Glomerular endothelial cell (primary cell): ENCODE measurements at regions not wholly inside any gene's neighbourhood (a gene's known extent, or its start where the extent isn't known, plus 50 kb on each side); places are given as distances from the start of the nearest gene placed in this dataset.

ENCODE experiments used
- DNase-seq: peaks from one replicate; pipeline ENCODE4 v3.0.0-alpha.2; 2011; ENCODE audit warnings: low read depth, low spot score; ENCODE audit errors: extremely low read depth

DNA sequence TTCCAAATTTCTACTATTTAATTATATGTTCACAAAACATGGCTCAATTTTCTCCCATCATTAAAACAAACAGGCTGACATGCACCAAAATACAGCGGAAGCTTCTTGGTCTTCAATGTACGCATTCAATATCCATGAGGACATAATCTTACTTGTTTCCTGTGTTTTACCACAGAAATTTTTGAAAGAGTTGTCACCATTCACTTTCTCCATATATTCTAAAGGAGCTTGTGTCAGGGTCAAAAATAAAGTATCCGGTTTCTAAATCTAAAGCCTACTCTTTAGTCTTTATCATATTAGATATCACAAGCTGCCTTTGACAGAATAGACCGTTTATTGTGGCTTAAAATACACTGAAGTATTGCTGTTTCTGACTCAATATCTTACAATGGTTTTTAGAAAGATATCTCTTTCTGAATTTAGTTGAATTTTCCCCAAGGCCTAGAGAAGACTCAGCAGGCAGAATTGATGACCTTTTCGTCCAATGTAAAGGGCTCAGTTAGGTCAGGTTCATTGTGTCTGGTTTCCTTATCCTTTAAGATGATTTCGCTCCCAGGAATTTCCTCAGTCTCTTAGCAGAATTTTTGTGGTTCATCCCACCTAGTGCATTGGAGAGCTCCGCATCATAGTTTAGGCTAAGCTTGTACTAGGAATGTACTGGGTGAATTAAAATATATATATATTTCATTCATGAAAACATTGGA is 717.2 kb downstream of the NCAM2 start:
- no peak for DNase-seq

- DNase-seq = no peak
Observed at GRCh38 chr21:21722731-21723130, 724.5 kb downstream of the NCAM2 start.

GRCh38 chr21:21730512-21730911 is 732.3 kb downstream of the NCAM2 start:
- no peak for DNase-seq

GRCh38 chr21:21731626-21732025 is 733.4 kb downstream of the NCAM2 start:
- no peak for DNase-seq

DNA sequence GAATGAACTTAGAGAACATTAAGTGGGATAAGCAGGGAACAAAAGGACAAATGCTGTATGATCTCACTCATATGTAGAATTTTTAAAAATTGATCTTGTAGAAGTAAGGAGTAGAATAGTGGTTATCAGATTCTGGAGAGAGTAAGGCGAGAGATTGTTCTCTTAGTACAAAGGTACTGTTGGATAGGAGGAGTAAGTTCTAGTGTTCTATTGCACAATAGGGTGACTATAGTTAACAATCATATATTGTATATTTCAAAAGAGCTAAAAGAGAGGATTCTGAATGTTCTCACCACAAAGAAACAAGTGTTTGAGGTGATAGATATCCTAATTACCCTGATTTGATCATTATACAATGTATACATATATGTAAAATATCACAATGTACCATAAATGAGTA is 735.9 kb downstream of the NCAM2 start:
- DNase-seq = no peak

DNA sequence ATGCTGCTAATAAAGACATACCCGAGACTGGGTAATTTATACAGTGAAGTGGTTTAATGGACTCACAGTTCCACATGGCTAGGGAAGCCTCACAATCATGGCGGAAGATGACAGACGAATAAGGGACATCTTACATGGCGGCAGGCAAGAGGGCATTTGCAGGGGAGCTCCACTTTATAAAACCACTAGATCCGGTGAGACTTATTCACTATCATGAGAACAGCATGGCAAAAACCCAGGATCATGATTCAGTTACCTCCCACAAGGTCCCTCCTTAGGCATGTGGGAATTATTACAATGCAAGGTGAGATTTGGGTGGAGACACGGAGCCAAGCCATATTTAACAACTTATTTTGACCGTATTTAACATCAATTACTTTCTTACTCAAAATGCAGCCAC is 739.0 kb downstream of the NCAM2 start:
- DNase-seq = no peak

GRCh38 chr21:21740207-21740606 is 742.0 kb downstream of the NCAM2 start:
- no peak for DNase-seq

- DNase-seq = no peak
Observed at GRCh38 chr21:21750124-21750825, 752.1 kb downstream of the NCAM2 start.

- no peak for DNase-seq
Observed at GRCh38 chr21:21751286-21751685, 753.1 kb downstream of the NCAM2 start.

GRCh38 chr21:21762855-21763254 is 764.6 kb downstream of the NCAM2 start:
- DNase-seq = no peak

GRCh38 chr21:21764281-21764680 is 766.1 kb downstream of the NCAM2 start:
- no peak for DNase-seq

DNA sequence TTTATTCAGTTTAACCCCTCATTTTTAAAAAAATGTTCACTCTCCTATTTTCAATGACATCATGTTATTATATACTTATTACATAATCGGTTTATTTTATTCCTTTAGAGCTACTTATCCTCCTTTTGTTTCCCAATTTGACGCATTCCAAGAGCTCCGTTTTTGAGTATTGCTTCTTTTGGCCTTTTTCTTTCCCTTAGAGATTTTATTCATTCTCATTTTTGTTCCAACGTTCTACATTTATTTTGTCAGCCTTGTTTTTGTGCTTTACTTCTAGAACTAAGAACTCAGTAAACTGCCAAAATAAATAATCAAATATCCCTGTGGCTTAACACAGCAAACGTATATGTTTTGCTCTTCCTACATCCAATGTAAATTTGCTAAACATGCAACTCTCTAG is 769.1 kb downstream of the NCAM2 start:
- DNase-seq = no peak

DNA sequence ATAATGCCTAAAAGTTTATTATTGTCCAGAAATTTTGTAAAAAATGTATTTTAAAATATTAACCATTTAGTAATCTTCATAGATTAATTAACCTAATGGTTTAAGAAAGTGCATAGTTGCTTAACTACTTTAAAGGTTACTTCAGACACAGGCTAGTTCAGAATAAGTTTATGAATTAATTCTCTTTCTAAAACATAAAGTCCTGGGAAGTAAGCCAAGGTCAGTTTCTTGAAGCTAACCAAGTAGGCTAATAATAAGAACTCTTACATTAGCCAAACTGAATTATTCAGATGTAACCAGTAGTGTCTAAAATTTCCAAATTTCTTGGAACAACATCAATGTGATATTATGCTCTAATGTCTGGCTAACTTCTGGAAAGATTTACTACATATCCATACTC is 790.4 kb downstream of the NCAM2 start:
- DNase-seq = no peak

DNA sequence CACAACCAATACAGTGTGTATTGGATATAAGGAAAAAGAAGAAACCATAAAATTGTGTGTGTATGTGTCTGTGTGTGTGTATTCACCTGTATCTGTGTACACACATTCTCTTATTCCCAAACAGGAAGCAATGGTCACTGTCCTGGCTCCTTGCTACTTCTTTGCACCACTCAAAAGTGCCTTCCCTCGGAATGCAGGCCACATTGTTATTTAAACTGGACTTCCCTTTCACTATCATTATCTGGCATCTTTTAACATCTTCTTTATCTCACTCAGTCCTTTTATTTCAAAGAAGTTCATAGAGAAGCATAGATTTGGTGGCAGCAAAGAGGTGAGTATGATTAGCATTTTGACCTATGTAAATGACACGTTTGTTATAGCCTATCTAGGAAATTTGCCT is 803.7 kb downstream of the NCAM2 start:
- no peak for DNase-seq

- DNase-seq = no peak
Observed at GRCh38 chr21:21806711-21807597, 808.7 kb downstream of the NCAM2 start.

DNA sequence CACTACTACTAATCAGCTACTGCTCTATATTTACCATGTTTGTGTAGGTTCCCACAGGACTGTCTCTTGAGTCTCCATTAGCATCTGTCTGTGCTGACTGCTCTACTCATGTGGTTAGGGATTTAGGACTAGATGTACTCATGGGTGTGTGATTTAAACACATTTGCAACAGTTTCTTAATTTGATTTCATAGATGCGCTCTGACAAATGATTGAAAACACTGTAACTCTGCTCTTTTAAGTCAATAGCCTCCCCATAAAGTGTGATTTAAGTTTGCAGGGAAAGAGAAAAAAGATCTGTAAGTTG is 809.3 kb downstream of the NCAM2 start:
- DNase-seq = no peak

- no peak for DNase-seq
Observed at GRCh38 chr21:21813289-21813688, 815.1 kb downstream of the NCAM2 start.

- no peak for DNase-seq
Observed at GRCh38 chr21:21813934-21814333, 815.7 kb downstream of the NCAM2 start.

DNA sequence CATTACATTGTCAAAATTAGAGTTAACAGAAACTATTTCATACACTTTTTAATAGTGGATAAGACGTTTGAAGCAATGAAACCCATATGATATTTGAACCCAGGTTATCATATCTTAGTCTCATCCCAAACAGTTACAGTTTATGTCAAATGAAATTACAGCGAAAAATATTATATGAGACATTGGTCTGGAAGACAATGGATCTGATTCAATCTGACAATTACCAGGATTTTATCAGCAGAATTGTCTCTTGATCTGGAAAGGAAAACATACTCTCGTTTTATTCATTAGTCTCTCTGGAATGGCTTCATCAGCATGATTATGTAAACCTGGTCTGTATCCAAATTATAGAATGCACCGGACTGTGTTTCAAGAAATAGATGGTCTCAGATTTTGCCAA is 818.6 kb downstream of the NCAM2 start:
- DNase-seq = no peak

GRCh38 chr21:21818898-21819297 is 820.7 kb downstream of the NCAM2 start:
- no peak for DNase-seq

DNA sequence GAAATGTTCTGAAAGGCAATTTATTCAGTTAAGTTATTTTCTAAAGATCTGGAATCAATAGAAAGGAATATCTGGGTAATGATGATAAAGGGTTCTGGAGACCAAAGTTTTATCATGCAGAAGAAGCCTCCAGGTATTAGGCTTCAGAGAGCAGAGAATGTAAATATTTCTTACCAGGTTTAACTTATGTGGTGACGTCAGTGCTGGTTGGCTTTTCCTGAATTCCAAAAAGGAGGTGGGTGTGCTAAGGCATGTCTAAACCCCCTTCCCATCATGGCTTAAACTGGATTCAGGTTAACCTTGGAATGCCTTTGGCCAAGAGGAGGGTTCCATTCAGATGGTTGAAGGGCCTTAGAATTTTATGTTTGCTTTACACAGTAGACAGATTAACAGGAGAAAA is 829.9 kb downstream of the NCAM2 start:
- DNase-seq = no peak

- no peak for DNase-seq
Observed at GRCh38 chr21:21831036-21831435, 832.8 kb downstream of the NCAM2 start.
